ENCODE measurements at regions not wholly inside any gene's neighbourhood (a gene's known extent, or its start where the extent isn't known, plus 50 kb on each side); places are given as distances from the start of the nearest gene placed in this dataset.

DNA sequence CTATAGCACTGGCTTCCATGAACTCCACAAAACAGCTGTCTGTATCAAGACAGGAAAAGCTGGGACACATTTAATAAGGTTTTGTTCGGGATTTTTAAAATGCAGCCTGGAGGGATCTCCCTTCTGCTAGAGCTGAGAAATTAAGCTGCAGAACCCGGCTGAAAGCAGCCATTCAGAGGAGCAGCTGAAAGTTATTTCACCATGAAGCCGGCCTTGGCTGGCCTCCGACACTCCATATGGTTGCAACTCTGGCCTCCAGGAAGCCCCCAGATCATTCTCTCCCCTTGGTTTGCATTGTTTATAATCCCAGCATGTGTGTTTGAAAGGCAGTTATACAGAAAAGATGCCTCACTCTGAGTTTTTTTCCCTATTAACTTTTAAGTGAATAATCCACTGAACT is 239.4 kb downstream of the SPATA18 start:
- DNase-seq, result no peak

- no peak for DNase-seq
Measured at GRCh38 chr4:52292245-52292644, 241.1 kb downstream of the SPATA18 start.

DNA sequence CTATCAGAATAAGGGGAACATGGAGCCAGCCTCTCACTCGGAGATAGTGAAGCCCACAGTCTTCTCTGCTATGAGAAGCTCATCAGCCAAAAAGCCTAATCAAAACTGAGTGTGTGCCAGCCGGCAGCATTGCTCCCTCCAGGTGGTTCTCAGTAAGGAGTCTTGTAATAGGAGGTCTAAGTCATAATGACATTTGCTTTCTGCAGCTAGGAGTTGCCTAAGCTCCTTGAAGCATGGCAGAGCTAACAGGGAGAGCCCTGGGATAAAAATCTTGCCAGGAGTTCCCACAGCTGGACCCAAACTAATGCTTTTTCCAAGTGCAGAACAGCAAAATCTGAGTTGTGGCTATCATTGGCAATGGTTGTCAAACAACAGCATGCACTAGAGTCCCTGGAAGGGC is 245.2 kb downstream of the SPATA18 start:
- DNase-seq, result no peak

DNA sequence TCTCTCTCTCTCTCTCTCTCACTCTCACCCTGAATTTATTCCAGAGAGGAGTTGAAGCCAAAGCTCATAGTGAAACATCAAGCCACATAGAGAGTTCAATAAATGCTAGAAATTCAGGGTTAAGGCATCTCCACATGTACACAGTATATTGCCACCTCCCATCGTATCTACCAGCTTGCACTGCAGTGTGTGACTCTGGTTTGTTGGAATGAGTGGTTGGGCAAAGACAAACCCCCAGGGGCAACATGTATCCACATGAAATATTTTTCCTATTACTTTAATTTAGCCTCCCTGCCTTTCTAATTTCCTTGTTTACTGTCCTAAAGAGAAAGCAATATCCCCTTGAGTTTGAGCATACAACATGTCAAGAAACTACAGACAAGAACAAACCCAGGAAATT is 247.3 kb downstream of the SPATA18 start:
- no peak for DNase-seq

- no peak for DNase-seq
Measured at GRCh38 chr4:52299120-52299519, 248.0 kb downstream of the SPATA18 start.

DNA sequence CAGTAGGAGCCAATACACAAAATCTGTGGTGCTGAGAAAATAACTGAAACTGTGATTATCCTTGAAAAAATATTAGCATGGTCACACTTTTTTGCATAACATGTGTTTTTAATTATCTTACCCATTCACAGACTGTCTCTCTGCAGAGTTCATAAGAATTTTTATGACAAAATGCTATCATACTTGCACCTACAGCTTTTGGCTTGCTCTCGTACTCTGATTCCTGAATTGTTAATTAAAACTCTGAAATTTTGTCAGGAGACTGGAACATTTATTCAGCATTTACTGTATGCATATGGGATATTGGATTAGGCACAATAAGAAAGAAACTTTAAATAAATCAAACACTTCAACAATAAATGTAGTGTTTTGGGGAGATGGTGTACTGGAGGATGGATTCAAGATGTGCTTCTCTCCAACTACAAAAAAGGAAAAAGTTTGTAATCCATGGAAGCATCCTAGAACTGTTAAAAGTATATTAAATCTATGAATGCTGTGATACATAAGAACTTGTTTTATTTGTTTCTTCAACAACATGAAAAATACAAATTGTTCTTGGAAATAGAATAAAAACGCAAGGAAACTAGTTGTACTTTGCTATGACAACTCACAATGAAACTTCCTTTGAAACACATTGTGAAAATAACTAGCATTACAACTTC is 260.5 kb downstream of the SPATA18 start:
- no peak for DNase-seq

GRCh38 chr4:52312722-52313121 is 261.6 kb downstream of the SPATA18 start:
- no peak for DNase-seq

GRCh38 chr4:52317361-52317879 is 266.3 kb downstream of the SPATA18 start:
- DNase-seq, result no peak

DNA sequence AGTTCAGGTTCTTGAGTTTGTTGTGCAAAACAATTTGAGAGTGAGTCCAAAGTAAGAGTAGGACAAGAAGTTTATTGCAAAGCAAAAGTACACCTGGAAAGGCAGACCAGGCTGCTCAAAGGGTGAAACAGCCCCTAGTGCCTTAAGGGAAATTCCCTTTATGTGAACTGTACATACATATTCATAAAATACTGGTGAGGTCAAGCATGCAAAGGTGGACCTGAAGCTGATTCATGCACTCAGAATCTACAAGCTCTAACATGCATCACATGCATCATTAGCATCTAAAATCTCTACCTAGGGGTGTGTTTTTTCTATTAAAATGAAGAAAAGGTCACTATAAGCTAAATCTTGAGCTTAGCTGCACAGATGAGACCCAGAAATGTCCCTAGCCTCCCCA is 266.9 kb downstream of the SPATA18 start:
- DNase-seq, result no peak

GRCh38 chr4:52329894-52330293 is 278.8 kb downstream of the SPATA18 start:
- DNase-seq, result no peak

DNA sequence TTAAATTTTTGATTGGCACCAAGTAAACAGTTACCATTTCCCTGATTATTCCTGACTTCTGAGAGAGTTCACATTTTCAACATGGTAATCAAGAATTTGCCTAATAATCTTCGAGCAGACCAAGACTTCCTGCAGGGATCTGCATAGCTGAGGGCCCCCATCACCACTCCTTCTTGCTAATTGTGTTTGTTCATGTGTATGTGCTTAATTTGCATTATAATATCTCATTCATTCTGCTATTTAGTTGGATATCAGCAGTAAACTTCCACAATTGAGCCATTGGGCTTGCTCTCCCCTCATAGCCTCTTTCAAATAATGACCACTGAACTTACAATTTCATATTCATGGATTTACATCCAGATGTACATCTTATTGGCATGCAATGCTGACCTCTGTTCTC is 292.5 kb downstream of the SPATA18 start:
- DNase-seq, result no peak

- DNase-seq, result no peak
Measured at GRCh38 chr4:52350926-52351325, 299.8 kb downstream of the SPATA18 start.

DNA sequence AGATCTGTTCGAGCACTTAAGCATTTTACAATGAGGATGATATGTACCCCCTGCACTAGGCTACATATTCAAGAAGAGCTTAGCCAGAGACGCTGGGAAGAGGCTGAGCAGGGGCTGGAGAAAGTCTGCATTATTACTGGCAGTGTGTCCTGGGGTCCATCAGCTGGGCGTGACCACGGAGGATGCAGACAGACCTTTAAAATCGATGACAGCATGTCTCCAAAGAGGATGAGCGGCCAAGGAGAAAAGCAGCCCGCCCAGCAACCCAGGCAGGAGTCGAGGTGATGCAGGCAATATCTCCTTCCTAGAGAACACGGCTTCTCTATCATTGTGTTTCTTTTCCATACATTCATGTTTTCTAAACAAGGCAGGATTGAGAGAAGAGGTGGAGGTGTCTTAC is 300.7 kb downstream of the USP46 start:
- DNase-seq, result no peak

GRCh38 chr4:52358883-52359321 is 300.2 kb downstream of the USP46 start:
- DNase-seq, result no peak

DNA sequence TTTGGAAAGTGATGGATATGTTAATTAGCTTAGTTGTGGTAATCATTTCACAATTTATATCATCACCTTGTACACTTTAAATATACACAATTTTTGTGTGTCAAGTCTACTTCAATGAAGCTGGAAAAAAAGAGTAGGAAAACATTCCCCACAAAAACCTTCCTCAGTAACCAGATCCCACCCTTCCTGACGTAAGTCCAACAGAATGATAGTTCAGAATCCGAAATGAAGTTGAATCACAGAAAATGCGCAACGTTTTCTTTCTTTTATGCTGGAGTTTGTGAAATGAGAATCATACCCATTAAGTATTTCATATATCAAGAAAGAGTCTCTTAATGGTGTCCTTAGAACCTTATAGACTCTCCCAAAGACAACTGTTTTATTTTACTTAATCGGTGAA is 292.9 kb downstream of the USP46 start:
- no peak for DNase-seq

GRCh38 chr4:52366621-52367020 is 292.5 kb downstream of the USP46 start:
- no peak for DNase-seq

GRCh38 chr4:52367282-52367830 is 291.7 kb downstream of the USP46 start:
- no peak for DNase-seq

- no peak for DNase-seq
Measured at GRCh38 chr4:52368895-52369294, 290.2 kb downstream of the USP46 start.

DNA sequence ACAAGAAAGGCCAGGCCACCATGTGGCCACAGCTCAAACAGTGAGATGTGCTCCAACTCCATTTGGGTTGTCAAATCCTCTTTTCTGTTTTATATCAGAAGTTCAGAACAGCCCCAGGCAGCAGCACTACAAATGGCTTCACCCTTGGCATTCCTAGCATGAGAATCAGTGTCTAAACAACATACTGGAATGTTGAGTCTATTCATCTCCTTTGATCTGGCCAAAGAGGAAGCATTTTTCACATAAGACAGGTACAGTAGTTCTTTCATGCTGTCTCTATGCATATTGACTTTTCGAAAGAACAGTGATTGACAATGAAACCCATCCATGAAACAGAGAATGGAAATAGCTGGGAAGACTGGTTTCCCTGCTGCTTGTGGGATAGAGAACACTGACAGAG is 289.5 kb downstream of the USP46 start:
- DNase-seq, result no peak

- no peak for DNase-seq
Measured at GRCh38 chr4:52370576-52370975, 288.5 kb downstream of the USP46 start.

GRCh38 chr4:52371841-52372240 is 287.3 kb downstream of the USP46 start:
- no peak for DNase-seq

- DNase-seq, result no peak
Measured at GRCh38 chr4:52372269-52372668, 286.8 kb downstream of the USP46 start.

DNA sequence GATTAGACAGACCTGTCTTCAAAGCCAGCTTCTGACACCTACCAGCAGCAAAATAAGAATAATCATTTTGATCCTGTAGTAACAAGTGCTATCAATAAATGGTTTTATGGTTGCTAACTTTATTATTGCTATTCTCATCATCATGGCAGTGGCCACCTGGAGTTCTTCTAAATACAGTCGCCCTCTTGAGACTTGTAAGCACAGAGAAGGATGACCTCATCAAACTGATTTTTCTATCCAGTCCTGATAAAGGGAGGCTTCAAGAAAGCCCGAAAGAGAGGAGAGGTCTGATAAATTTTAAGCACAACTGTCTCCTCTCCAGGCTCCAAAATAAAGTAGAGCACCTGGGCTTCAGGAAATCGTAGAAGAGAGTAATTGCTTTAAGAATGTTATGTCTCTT is 286.4 kb downstream of the USP46 start:
- DNase-seq, result no peak

GRCh38 chr4:52373650-52374049 is 285.5 kb downstream of the USP46 start:
- DNase-seq, result no peak

DNA sequence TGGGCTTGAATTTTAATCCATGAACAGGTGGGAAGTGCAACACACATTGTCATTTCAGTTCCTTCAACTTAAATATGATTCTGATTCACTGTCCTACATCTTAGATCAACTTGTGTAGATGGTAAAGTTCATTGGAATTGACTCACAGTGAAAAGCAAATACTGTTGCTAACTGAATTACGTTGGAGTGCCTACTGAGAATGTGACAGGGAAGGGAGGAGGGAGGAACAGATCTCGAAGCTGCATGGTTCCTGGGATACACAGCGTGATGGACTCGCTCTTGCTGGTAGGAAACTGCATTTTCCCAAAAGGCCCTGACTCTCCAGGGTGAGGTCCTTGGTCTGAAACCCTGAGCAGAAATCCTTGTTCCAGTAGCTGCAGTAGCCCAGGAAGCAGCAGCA is 284.2 kb downstream of the USP46 start:
- DNase-seq, result no peak

All from CD4-positive, alpha-beta T cell treated with Interleukin-21 for 1 hour (primary cell).